ENCODE measurements at regions not wholly inside any gene's neighbourhood (a gene's known extent, or its start where the extent isn't known, plus 50 kb on each side); places are given as distances from the start of the nearest gene placed in this dataset.

DNA sequence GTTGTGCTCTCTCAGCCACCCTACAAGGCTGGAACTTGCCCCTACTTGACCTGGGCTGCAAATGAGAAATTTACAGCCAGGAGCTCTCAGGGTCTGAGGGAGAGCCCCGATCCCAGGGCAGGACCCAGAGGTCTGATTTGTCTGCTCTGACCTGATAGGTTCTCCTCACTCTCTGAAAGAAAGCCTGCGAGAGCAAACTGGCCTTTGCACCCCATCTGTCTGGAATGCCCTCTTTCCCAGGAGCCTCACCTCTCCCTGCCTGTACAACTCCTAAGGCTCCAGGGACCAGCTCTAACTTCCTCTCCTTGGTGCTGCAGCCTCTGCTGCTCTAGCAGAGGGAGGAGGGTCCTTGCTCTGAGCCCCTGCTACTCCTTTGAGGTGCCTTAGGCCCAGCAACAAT is 137.8 kb downstream of the UQCRFS1 start:
- TF ChIP-seq CTCF (IDR thresholded peaks at IDR 0.05; ENCODE audit: control extremely low read depth, extremely low read depth, low read depth, missing control alignments): no peak
- ChIA-PET POLR2A (no interaction called here), CTCF (no interaction called here)
- DNase-seq (ENCODE audit: extremely low spot score): no peak

- DNase-seq (ENCODE audit: extremely low spot score): no peak
- no peak for TF ChIP-seq CTCF (IDR thresholded peaks at IDR 0.05; ENCODE audit: control extremely low read depth, extremely low read depth, low read depth, missing control alignments)
- ChIA-PET POLR2A (no interaction called here), CTCF (no interaction called here)
These were observed 138.4 kb downstream of the UQCRFS1 start for GRCh38 chr19:29074579-29074978.

- POLR2A ChIA-PET: no interaction called here
- TF ChIP-seq CTCF (IDR thresholded peaks at IDR 0.05; ENCODE audit: control extremely low read depth, extremely low read depth, low read depth, missing control alignments): no peak
- no peak for DNase-seq (ENCODE audit: extremely low spot score)
- CTCF ChIA-PET: interaction anchor here (1.1 kb wide), 1 partner anchor 10 kb away, joined by 3 read pairs; no protein-coding TSS in a partner anchor
These were observed 145.1 kb downstream of the UQCRFS1 start for GRCh38 chr19:29067831-29068230.

DNA sequence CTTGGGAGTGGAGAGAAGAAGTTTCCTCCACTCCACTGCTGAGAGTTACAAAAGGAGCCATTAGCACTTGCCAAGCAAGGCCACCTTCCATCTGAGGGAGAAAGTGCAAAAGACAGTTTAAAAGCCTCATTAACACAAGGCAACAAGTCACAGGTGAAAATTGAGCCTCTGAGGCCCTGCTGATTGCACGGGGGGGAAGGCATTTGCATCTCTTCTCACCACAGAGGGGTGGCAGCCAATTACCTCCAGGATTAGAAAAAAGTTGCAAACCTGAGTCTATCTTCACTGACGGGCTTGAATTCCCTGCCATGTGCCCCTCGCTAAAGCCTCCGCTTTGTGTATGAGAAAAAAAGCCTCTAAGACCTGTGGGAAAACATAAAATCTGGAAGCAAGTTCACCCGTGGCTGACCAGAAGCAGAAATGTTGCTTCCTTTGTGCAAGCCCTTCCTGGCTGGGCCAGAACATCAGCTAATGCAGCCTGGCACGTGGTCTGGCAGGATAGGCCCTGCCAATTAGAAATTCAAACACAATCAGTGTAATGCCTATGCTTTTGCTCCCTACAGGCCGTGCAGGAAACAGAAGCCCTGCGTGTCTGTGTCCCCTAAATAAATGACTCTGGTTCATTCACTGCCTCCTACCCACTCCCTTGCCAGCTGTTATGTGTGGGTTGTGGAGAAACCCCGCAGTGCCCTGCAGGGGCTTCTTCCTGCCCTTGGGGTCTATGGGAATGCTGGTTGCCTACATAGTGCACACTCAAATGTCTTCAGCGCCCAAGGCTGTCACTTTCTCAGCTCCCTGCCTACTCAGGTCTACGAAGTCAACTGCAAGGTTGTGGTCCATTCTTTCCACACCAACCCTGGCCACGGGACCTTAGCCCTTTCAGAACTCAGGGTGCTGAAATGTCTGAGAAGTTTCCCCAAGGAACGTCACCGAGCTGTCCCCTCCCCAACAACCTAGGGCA is 150.2 kb downstream of the UQCRFS1 start:
- DNase-seq (ENCODE audit: extremely low spot score): no peak
- TF ChIP-seq CTCF (IDR thresholded peaks at IDR 0.05; ENCODE audit: control extremely low read depth, extremely low read depth, low read depth, missing control alignments): no peak
- ChIA-PET CTCF (no interaction called here), POLR2A (no interaction called here)

DNA sequence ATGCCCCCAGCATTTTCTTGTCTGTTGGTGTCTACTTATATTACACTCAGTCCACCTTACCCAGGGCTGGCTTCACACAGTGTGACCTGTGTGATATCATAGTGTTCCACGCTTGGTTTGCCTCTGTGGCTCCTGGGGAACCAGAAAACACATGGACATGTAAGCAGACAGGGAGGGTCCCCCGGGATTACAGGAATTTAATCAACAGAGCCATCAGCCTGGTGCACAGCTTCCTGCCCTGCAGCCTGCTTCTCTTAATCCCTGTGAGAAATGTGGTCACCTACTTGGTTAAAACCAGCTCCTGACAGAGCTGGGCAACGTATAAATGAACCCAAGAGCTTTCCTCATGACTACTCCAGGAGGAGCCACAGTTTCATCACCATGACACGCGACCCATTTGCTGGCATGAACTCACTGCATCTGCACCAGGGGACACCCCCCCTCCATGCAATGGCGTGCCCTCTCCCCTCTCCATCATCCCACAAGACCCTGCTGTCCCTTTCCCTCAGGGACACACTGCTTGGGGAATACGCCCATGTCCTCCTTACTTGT is 152.1 kb downstream of the UQCRFS1 start:
- no peak for TF ChIP-seq CTCF (IDR thresholded peaks at IDR 0.05; ENCODE audit: control extremely low read depth, extremely low read depth, low read depth, missing control alignments)
- CTCF ChIA-PET: no interaction called here
- POLR2A ChIA-PET: no interaction called here
- DNase-seq (ENCODE audit: extremely low spot score): no peak

- ChIA-PET CTCF (no interaction called here), POLR2A (no interaction called here)
- no peak for DNase-seq (ENCODE audit: extremely low spot score)
- TF ChIP-seq CTCF (IDR thresholded peaks at IDR 0.05; ENCODE audit: control extremely low read depth, extremely low read depth, low read depth, missing control alignments): no peak
These were observed 156.4 kb downstream of the UQCRFS1 start for GRCh38 chr19:29056535-29056934.
